ENCODE measurements at regions not wholly inside any gene's neighbourhood (a gene's known extent, or its start where the extent isn't known, plus 50 kb on each side); places are given as distances from the start of the nearest gene placed in this dataset.

- no peak for TF ChIP-seq ZNF274 (IDR thresholded peaks at IDR 0.05; ENCODE audit: low read depth, low read length)
- no peak for TF ChIP-seq SUZ12 (IDR thresholded peaks at IDR 0.05; ENCODE audit: extremely low read depth, insufficient read depth, insufficient read length)
These were observed 227.4 kb downstream of the CCDC59 start for GRCh38 chr12:82130762-82131161.
